ENCODE measurements at regions not wholly inside any gene's neighbourhood (a gene's known extent, or its start where the extent isn't known, plus 50 kb on each side); places are given as distances from the start of the nearest gene placed in this dataset.
"Not testable (repeated sequence)": the region's sequence is repeated elsewhere in the genome, so short reads cannot be mapped to it uniquely, and the experiment has no call there.

GRCh38 chr4:19181631-19182030, 1070.1 kb upstream of the SLIT2 start:
- TF ChIP-seq, protein P1, sequence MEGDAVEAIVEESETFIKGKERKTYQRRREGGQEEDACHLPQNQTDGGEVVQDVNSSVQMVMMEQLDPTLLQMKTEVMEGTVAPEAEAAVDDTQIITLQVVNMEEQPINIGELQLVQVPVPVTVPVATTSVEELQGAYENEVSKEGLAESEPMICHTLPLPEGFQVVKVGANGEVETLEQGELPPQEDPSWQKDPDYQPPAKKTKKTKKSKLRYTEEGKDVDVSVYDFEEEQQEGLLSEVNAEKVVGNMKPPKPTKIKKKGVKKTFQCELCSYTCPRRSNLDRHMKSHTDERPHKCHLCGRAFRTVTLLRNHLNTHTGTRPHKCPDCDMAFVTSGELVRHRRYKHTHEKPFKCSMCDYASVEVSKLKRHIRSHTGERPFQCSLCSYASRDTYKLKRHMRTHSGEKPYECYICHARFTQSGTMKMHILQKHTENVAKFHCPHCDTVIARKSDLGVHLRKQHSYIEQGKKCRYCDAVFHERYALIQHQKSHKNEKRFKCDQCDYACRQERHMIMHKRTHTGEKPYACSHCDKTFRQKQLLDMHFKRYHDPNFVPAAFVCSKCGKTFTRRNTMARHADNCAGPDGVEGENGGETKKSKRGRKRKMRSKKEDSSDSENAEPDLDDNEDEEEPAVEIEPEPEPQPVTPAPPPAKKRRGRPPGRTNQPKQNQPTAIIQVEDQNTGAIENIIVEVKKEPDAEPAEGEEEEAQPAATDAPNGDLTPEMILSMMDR (IDR thresholded peaks at IDR 0.05), result not testable (repeated sequence)
- TF ChIP-seq, protein P2, sequence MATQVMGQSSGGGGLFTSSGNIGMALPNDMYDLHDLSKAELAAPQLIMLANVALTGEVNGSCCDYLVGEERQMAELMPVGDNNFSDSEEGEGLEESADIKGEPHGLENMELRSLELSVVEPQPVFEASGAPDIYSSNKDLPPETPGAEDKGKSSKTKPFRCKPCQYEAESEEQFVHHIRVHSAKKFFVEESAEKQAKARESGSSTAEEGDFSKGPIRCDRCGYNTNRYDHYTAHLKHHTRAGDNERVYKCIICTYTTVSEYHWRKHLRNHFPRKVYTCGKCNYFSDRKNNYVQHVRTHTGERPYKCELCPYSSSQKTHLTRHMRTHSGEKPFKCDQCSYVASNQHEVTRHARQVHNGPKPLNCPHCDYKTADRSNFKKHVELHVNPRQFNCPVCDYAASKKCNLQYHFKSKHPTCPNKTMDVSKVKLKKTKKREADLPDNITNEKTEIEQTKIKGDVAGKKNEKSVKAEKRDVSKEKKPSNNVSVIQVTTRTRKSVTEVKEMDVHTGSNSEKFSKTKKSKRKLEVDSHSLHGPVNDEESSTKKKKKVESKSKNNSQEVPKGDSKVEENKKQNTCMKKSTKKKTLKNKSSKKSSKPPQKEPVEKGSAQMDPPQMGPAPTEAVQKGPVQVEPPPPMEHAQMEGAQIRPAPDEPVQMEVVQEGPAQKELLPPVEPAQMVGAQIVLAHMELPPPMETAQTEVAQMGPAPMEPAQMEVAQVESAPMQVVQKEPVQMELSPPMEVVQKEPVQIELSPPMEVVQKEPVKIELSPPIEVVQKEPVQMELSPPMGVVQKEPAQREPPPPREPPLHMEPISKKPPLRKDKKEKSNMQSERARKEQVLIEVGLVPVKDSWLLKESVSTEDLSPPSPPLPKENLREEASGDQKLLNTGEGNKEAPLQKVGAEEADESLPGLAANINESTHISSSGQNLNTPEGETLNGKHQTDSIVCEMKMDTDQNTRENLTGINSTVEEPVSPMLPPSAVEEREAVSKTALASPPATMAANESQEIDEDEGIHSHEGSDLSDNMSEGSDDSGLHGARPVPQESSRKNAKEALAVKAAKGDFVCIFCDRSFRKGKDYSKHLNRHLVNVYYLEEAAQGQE (IDR thresholded peaks at IDR 0.05; ENCODE audit: insufficient read depth in 1 of 2, low read depth in 2 of 2, low read length in 1 of 2), result not testable (repeated sequence)
- not testable (repeated sequence) for TF ChIP-seq SIN3A (IDR thresholded peaks at IDR 0.05; ENCODE audit: borderline replicate concordance, insufficient read depth, low read depth, low read length); POLR2AphosphoS5 (IDR thresholded peaks at IDR 0.05; ENCODE audit: low read depth, low read length)

Data from Panc1 (cell line).